GM23338 (cell line): ENCODE measurements at regions not wholly inside any gene's neighbourhood (a gene's known extent, or its start where the extent isn't known, plus 50 kb on each side); places are given as distances from the start of the nearest gene placed in this dataset.

Experiments
- ATAC-seq: fragments of 200-7000 bp; cut with Tn5 transposase; 3 replicates; pipeline ENCODE4 v1.9.1; 2020
- DNase-seq: peaks from one replicate; pipeline ENCODE4 v3.0.0-alpha.2; 2015; ENCODE audit warnings: low spot score
- H2AFZ ChIP-seq: fragments of 200-600 bp; sonication (generic); 2 replicates; pipeline ENCODE4 v1.8.0; 2016; ENCODE audit warnings: antibody characterized with exemption, mild to moderate bottlenecking, moderate library complexity
- H3F3A ChIP-seq: fragments of 200-600 bp; sonication (generic); replicated peaks from 2 replicates; pipeline ENCODE4 v1.8.0; 2017; ENCODE audit warnings: antibody characterized with exemption, mixed run types, low read depth
- H3K27ac ChIP-seq: fragments of 200-600 bp; sonication (generic); 2 replicates; pipeline ENCODE4 v1.6.1; 2016; ENCODE audit warnings: low read depth
- H3K27me3 ChIP-seq: fragments of 200-600 bp; sonication (generic); 2 replicates; pipeline ENCODE4 v1.8.0; 2016; ENCODE audit warnings: mild to moderate bottlenecking, mixed run types, moderate library complexity; ENCODE audit not compliant: insufficient read depth
- H3K36me3 ChIP-seq: fragments of 200-600 bp; sonication (generic); 2 replicates; pipeline ENCODE4 v1.8.0; 2016; ENCODE audit warnings: mild to moderate bottlenecking; ENCODE audit not compliant: insufficient read depth
- H3K4me1 ChIP-seq: fragments of 200-600 bp; sonication (generic); 2 replicates; pipeline ENCODE4 v1.8.0; 2016; ENCODE audit warnings: mild to moderate bottlenecking, moderate library complexity; ENCODE audit not compliant: insufficient read depth
- H3K4me2 ChIP-seq: fragments of 200-600 bp; sonication (generic); 2 replicates; pipeline ENCODE4 v1.7.1; 2017; ENCODE audit warnings: mixed run types
- H3K4me3 ChIP-seq: fragments of 200-600 bp; sonication (generic); 2 replicates; pipeline ENCODE4 v1.6.1; 2016; ENCODE audit warnings: mixed run types
- H3K79me2 ChIP-seq: fragments of 200-600 bp; sonication (generic); replicated peaks from 2 replicates; pipeline ENCODE4 v1.8.0; 2017; ENCODE audit warnings: mild to moderate bottlenecking; ENCODE audit not compliant: insufficient read depth
- H3K9me2 ChIP-seq: fragments of 200-600 bp; sonication (generic); 2 replicates; pipeline ENCODE4 v1.8.0; 2017; ENCODE audit not compliant: insufficient read depth
- H4K20me1 ChIP-seq: fragments of 200-600 bp; sonication (generic); replicated peaks from 2 replicates; pipeline ENCODE4 v1.8.0; 2017; ENCODE audit warnings: mild to moderate bottlenecking; ENCODE audit not compliant: insufficient read depth
- H3K27ac Mint-ChIP-seq: 2 replicates; pipeline ENCODE4 v1.8.0; 2020; ENCODE audit warnings: inconsistent platforms, mild to moderate bottlenecking, moderate library complexity, mixed read lengths
- H3K27me3 Mint-ChIP-seq: 3 replicates; pipeline ENCODE4 v1.8.0; 2022; ENCODE audit warnings: low read depth, mild to moderate bottlenecking, moderate library complexity, mixed read lengths, inconsistent platforms; ENCODE audit not compliant: insufficient read depth, poor library complexity
- H3K36me3 Mint-ChIP-seq: 3 replicates; pipeline ENCODE4 v1.8.0; 2021; ENCODE audit warnings: low read depth, mild to moderate bottlenecking, inconsistent platforms, moderate library complexity, mixed read lengths
- H3K4me1 Mint-ChIP-seq: 3 replicates; pipeline ENCODE4 v1.8.0; 2020; ENCODE audit warnings: mild to moderate bottlenecking, inconsistent platforms, mixed read lengths
- H3K4me3 Mint-ChIP-seq: 3 replicates; pipeline ENCODE4 v1.8.0; 2021; ENCODE audit warnings: moderate library complexity, mild to moderate bottlenecking, inconsistent platforms, mixed read lengths
- H3K9me3 Mint-ChIP-seq: 3 replicates; pipeline ENCODE4 v1.8.0; 2020; ENCODE audit warnings: moderate library complexity, mild to moderate bottlenecking, inconsistent platforms, mixed read lengths
- CREB1 ChIP-seq: fragments of 250-450 bp; sonication (Bioruptor Pico); IDR thresholded peaks from 2 replicates; pipeline ENCODE4 v1.5.0; 2020; ENCODE audit warnings: low read depth, mild to moderate bottlenecking, moderate library complexity
- EZH2 ChIP-seq: fragments of 200-600 bp; sonication (generic); IDR thresholded peaks from one replicate; pipeline ENCODE4 v1.8.0; 2017; ENCODE audit warnings: antibody characterized with exemption, mild to moderate bottlenecking, low read depth; ENCODE audit not compliant: unreplicated experiment
- EZH2phosphoT487 ChIP-seq: fragments of 200-600 bp; sonication (generic); IDR thresholded peaks from one replicate; pipeline ENCODE4 v1.8.1; 2018; ENCODE audit warnings: antibody characterized with exemption; ENCODE audit not compliant: unreplicated experiment
- JUNB ChIP-seq: IDR thresholded peaks from one replicate; pipeline ENCODE4 v1.6.1; 2016; ENCODE audit warnings: antibody characterized with exemption; ENCODE audit not compliant: unreplicated experiment
- NANOG ChIP-seq: IDR thresholded peaks from 2 replicates; pipeline ENCODE4 v1.6.1; 2016; ENCODE audit warnings: antibody characterized with exemption, borderline replicate concordance
- POLR2AphosphoS5 ChIP-seq: IDR thresholded peaks from 2 replicates; pipeline ENCODE4 v1.6.1; 2016; ENCODE audit warnings: antibody characterized with exemption, low read depth
- STAT1 ChIP-seq: IDR thresholded peaks from one replicate; pipeline ENCODE4 v1.6.1; 2016; ENCODE audit warnings: antibody characterized with exemption; ENCODE audit not compliant: unreplicated experiment
- ZNF114 ChIP-seq: fragments of 250-450 bp; sonication (Bioruptor Pico); IDR thresholded peaks from 2 replicates; pipeline ENCODE4 v1.5.0; 2020; ENCODE audit warnings: mild to moderate bottlenecking, moderate library complexity
- ZNF331 ChIP-seq: fragments of 250-450 bp; sonication (Bioruptor Pico); IDR thresholded peaks from 2 replicates; pipeline ENCODE4 v1.5.0; 2020; ENCODE audit warnings: low read depth, mild to moderate bottlenecking, moderate library complexity
- TF ChIP-seq, protein P1 (sequence below): IDR thresholded peaks from one replicate; pipeline ENCODE4 v1.6.1; 2018; ENCODE audit warnings: antibody characterized with exemption; ENCODE audit not compliant: unreplicated experiment
- TF ChIP-seq, protein P2 (sequence below): IDR thresholded peaks from 2 replicates; pipeline ENCODE4 v1.6.1; 2016; ENCODE audit warnings: antibody characterized with exemption
- TF ChIP-seq, protein P3 (sequence below), 2 experiments: fragments of 200-600 bp in 1 of 2; sonication (generic) in 1 of 2; conservative IDR thresholded peaks; 2 replicates each; pipeline versions ENCODE4 v1.5.1 to v1.6.1; 2016 to 2017; ENCODE audit warnings: antibody characterized with exemption in 2 of 2, low read depth in 2 of 2, mild to moderate bottlenecking in 2 of 2, moderate library complexity in 1 of 2
- TF ChIP-seq, protein P4 (sequence below): fragments of 250-450 bp; sonication (Bioruptor Pico); IDR thresholded peaks from 2 replicates; pipeline ENCODE4 v1.5.0; 2020; ENCODE audit warnings: mild to moderate bottlenecking, moderate library complexity

DNA sequence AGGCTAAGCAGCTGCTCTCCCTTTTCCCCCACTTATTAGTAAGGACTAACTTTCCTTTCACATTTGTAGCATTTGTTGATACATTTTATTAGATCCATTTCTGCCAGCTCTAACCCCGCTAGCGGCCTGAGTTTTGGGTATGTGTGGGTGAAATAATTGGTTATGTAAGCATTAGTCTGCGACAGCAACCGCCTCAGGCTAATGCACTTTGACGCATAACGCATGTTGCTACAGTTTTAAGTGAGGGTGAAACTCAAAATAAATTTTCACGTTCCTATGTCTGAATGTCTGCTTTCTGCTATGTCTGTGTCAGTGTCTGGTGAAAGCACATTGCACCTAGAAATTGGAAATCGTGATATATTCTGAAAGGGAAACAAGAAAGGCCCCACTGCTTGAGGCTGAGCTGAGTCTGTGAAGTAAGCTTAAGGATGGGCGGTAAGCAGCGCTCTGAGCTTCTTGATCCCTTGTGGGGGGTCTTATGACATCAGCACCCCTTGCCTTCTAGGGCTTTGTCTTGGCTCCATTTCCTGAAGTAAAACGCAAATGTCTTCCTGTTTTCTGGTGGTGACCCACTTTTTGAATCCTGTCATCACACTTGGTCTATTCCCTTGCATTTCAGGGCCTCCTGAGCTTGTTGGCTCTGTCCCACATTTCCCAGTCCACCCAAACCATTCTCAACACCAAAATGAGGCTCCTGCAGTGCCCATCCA is 648.3 kb upstream of the ARGLU1 start:
- Mint-ChIP-seq H3K36me3 (no peaks in the 10 kb centered on the region), H3K9me3 (no peaks in the 10 kb centered on the region), H3K4me1 (peaks cover 14% of the 10 kb centered on the region), H3K4me3 (no peak overlapping the region), H3K27me3 (peaks cover 3% of the 10 kb centered on the region), H3K27ac (no peak overlapping the region)
- Histone ChIP-seq H3K4me1 (peaks cover 7% of the 10 kb centered on the region), H3K27me3 (no peaks in the 10 kb centered on the region), H3K27ac (no peak overlapping the region), H4K20me1 (no peaks in the 10 kb centered on the region), H3F3A (no peaks in the 10 kb centered on the region), H3K79me2 (no peaks in the 10 kb centered on the region), H3K4me3 (no peak overlapping the region), H3K9me2 (no peaks in the 10 kb centered on the region), H2AFZ (0 out of 2 replicates have a peak overlapping the region, but pooled peaks have one; percentile 18), H3K4me2 (no peak overlapping the region), H3K36me3 (no peaks in the 10 kb centered on the region)
- TF ChIP-seq POLR2AphosphoS5: no peak
- TF ChIP-seq ZNF114 (CRISPR knock-in tag): no peak
- no peak for TF ChIP-seq EZH2
- no peak for TF ChIP-seq STAT1
- TF ChIP-seq, protein P1, sequence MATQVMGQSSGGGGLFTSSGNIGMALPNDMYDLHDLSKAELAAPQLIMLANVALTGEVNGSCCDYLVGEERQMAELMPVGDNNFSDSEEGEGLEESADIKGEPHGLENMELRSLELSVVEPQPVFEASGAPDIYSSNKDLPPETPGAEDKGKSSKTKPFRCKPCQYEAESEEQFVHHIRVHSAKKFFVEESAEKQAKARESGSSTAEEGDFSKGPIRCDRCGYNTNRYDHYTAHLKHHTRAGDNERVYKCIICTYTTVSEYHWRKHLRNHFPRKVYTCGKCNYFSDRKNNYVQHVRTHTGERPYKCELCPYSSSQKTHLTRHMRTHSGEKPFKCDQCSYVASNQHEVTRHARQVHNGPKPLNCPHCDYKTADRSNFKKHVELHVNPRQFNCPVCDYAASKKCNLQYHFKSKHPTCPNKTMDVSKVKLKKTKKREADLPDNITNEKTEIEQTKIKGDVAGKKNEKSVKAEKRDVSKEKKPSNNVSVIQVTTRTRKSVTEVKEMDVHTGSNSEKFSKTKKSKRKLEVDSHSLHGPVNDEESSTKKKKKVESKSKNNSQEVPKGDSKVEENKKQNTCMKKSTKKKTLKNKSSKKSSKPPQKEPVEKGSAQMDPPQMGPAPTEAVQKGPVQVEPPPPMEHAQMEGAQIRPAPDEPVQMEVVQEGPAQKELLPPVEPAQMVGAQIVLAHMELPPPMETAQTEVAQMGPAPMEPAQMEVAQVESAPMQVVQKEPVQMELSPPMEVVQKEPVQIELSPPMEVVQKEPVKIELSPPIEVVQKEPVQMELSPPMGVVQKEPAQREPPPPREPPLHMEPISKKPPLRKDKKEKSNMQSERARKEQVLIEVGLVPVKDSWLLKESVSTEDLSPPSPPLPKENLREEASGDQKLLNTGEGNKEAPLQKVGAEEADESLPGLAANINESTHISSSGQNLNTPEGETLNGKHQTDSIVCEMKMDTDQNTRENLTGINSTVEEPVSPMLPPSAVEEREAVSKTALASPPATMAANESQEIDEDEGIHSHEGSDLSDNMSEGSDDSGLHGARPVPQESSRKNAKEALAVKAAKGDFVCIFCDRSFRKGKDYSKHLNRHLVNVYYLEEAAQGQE: no peak
- TF ChIP-seq ZNF331 (CRISPR knock-in tag): no peak
- TF ChIP-seq, protein P2, sequence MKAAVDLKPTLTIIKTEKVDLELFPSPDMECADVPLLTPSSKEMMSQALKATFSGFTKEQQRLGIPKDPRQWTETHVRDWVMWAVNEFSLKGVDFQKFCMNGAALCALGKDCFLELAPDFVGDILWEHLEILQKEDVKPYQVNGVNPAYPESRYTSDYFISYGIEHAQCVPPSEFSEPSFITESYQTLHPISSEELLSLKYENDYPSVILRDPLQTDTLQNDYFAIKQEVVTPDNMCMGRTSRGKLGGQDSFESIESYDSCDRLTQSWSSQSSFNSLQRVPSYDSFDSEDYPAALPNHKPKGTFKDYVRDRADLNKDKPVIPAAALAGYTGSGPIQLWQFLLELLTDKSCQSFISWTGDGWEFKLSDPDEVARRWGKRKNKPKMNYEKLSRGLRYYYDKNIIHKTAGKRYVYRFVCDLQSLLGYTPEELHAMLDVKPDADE: no peak
- TF ChIP-seq, protein P3, sequence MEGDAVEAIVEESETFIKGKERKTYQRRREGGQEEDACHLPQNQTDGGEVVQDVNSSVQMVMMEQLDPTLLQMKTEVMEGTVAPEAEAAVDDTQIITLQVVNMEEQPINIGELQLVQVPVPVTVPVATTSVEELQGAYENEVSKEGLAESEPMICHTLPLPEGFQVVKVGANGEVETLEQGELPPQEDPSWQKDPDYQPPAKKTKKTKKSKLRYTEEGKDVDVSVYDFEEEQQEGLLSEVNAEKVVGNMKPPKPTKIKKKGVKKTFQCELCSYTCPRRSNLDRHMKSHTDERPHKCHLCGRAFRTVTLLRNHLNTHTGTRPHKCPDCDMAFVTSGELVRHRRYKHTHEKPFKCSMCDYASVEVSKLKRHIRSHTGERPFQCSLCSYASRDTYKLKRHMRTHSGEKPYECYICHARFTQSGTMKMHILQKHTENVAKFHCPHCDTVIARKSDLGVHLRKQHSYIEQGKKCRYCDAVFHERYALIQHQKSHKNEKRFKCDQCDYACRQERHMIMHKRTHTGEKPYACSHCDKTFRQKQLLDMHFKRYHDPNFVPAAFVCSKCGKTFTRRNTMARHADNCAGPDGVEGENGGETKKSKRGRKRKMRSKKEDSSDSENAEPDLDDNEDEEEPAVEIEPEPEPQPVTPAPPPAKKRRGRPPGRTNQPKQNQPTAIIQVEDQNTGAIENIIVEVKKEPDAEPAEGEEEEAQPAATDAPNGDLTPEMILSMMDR (conservative IDR thresholded peaks at IDR 0.05; ENCODE audit: low read depth in 2 of 2): no peak
- TF ChIP-seq, protein P4, sequence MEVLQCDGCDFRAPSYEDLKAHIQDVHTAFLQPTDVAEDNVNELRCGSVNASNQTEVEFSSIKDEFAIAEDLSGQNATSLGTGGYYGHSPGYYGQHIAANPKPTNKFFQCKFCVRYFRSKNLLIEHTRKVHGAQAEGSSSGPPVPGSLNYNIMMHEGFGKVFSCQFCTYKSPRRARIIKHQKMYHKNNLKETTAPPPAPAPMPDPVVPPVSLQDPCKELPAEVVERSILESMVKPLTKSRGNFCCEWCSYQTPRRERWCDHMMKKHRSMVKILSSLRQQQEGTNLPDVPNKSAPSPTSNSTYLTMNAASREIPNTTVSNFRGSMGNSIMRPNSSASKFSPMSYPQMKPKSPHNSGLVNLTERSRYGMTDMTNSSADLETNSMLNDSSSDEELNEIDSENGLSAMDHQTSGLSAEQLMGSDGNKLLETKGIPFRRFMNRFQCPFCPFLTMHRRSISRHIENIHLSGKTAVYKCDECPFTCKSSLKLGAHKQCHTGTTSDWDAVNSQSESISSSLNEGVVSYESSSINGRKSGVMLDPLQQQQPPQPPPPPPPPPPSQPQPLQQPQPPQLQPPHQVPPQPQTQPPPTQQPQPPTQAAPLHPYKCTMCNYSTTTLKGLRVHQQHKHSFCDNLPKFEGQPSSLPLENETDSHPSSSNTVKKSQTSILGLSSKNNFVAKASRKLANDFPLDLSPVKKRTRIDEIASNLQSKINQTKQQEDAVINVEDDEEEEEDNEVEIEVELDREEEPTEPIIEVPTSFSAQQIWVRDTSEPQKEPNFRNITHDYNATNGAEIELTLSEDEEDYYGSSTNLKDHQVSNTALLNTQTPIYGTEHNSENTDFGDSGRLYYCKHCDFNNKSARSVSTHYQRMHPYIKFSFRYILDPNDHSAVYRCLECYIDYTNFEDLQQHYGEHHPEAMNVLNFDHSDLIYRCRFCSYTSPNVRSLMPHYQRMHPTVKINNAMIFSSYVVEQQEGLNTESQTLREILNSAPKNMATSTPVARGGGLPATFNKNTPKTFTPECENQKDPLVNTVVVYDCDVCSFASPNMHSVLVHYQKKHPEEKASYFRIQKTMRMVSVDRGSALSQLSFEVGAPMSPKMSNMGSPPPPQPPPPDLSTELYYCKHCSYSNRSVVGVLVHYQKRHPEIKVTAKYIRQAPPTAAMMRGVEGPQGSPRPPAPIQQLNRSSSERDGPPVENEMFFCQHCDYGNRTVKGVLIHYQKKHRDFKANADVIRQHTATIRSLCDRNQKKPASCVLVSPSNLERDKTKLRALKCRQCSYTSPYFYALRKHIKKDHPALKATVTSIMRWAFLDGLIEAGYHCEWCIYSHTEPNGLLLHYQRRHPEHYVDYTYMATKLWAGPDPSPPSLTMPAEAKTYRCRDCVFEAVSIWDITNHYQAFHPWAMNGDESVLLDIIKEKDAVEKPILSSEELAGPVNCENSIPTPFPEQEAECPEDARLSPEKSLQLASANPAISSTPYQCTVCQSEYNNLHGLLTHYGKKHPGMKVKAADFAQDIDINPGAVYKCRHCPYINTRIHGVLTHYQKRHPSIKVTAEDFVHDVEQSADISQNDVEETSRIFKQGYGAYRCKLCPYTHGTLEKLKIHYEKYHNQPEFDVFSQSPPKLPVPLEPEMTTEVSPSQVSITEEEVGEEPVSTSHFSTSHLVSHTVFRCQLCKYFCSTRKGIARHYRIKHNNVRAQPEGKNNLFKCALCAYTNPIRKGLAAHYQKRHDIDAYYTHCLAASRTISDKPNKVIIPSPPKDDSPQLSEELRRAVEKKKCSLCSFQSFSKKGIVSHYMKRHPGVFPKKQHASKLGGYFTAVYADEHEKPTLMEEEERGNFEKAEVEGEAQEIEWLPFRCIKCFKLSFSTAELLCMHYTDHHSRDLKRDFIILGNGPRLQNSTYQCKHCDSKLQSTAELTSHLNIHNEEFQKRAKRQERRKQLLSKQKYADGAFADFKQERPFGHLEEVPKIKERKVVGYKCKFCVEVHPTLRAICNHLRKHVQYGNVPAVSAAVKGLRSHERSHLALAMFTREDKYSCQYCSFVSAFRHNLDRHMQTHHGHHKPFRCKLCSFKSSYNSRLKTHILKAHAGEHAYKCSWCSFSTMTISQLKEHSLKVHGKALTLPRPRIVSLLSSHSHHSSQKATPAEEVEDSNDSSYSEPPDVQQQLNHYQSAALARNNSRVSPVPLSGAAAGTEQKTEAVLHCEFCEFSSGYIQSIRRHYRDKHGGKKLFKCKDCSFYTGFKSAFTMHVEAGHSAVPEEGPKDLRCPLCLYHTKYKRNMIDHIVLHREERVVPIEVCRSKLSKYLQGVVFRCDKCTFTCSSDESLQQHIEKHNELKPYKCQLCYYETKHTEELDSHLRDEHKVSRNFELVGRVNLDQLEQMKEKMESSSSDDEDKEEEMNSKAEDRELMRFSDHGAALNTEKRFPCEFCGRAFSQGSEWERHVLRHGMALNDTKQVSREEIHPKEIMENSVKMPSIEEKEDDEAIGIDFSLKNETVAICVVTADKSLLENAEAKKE (CRISPR knock-in tag): no peak
- no peak for TF ChIP-seq JUNB
- TF ChIP-seq CREB1 (CRISPR knock-in tag): no peak
- TF ChIP-seq EZH2phosphoT487: no peak
- no peak for TF ChIP-seq NANOG
- ATAC-seq: no peak
- peak; percentile 17 for DNase-seq
